Tibial nerve (tissue), 4 donors: ENCODE measurements at regions not wholly inside any gene's neighbourhood (a gene's known extent, or its start where the extent isn't known, plus 50 kb on each side); places are given as distances from the start of the nearest gene placed in this dataset.

Experiments
- DNase-seq, 2 donors: peaks; one replicate each; pipeline ENCODE4 v3.0.0-alpha.2; 2019; ENCODE audit warnings: low spot score in 2 of 2
- H3K27ac ChIP-seq, 4 donors: fragments of 200-600 bp; sonication (generic) in 3 of 4; one replicate each; pipeline ENCODE4 v1.5.1; 2017 to 2019; ENCODE audit warnings: mild to moderate bottlenecking in 1 of 4
- H3K27me3 ChIP-seq, 2 donors: fragments of 200-600 bp; sonication (generic) in 1 of 2; one replicate each; pipeline versions ENCODE4 v1.5.1 to v1.6.0; 2017 to 2019
- H3K36me3 ChIP-seq, 3 donors: fragments of 200-600 bp; sonication (generic); one replicate each; pipeline ENCODE4 v1.5.1; 2018 to 2019
- H3K4me1 ChIP-seq, 4 donors: fragments of 200-600 bp; sonication (generic) in 3 of 4; one replicate each; pipeline ENCODE4 v1.5.1; 2017 to 2019
- H3K4me3 ChIP-seq, 4 donors: fragments of 200-600 bp; sonication (generic) in 3 of 4; one replicate each; pipeline ENCODE4 v1.5.1; 2017 to 2019; ENCODE audit warnings: mild to moderate bottlenecking in 1 of 4, moderate library complexity in 1 of 4
- H3K9me3 ChIP-seq, 4 donors: fragments of 200-600 bp; sonication (generic) in 3 of 4; one replicate each; pipeline ENCODE4 v1.5.1; 2017 to 2019
- EP300 ChIP-seq, 2 donors: sonication (generic); formaldehyde crosslinking; IDR thresholded peaks; one replicate each; pipeline ENCODE4 v1.6.1; 2017; ENCODE audit warnings: antibody characterized with exemption in 2 of 2, mild to moderate bottlenecking in 1 of 2
- POLR2A ChIP-seq, 2 donors: fragments of 450-650 bp; IDR thresholded peaks; one replicate each; pipeline ENCODE4 v1.6.1; 2017; ENCODE audit warnings: antibody characterized with exemption in 2 of 2, mild to moderate bottlenecking in 2 of 2, moderate library complexity in 2 of 2
- WGBS, 2 donors: methylation state at CpG; one replicate each; pipeline ENCODE4 v1.1.5; 2018; 5-methylcytosine and 5-hydroxymethylcytosine counted together
- TF ChIP-seq, protein P1 (sequence below), 5 experiments: fragments of 200-600 bp in 3 of 5; fragments of 450-650 bp in 2 of 5; sonication (generic) in 3 of 5; IDR thresholded peaks; one replicate each; pipeline ENCODE4 v1.5.1; 2016 to 2019; ENCODE audit warnings: antibody characterized with exemption in 5 of 5, mild to moderate bottlenecking in 3 of 5, moderate library complexity in 2 of 5

DNA sequence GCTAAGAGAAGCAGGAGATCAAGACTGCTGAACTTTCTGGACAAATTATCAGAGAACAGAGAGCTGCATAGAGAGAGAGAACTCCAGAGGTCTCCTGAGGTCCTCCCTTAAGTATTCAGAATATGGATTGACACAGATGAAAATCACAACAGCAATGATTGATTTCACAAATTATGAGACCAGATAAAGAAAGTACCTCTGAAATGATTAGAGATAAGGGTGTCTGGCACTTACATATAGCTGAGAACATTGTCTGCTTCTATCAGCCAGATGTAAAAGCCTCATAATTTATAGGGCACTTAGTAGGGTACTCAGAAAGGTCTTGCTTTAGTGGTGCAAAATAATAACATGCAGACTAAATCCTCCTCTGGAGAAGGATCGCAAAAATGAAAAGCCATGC, 1301.8 kb downstream of the BRINP3 start:
- no peak overlapping the region for H3K4me3 ChIP-seq
- no peaks in the 10 kb centered on the region for H3K4me1 ChIP-seq
- TF ChIP-seq POLR2A (IDR thresholded peaks at IDR 0.05) (no peak), EP300 (IDR thresholded peaks at IDR 0.05) (no peak)
- TF ChIP-seq, protein P1, sequence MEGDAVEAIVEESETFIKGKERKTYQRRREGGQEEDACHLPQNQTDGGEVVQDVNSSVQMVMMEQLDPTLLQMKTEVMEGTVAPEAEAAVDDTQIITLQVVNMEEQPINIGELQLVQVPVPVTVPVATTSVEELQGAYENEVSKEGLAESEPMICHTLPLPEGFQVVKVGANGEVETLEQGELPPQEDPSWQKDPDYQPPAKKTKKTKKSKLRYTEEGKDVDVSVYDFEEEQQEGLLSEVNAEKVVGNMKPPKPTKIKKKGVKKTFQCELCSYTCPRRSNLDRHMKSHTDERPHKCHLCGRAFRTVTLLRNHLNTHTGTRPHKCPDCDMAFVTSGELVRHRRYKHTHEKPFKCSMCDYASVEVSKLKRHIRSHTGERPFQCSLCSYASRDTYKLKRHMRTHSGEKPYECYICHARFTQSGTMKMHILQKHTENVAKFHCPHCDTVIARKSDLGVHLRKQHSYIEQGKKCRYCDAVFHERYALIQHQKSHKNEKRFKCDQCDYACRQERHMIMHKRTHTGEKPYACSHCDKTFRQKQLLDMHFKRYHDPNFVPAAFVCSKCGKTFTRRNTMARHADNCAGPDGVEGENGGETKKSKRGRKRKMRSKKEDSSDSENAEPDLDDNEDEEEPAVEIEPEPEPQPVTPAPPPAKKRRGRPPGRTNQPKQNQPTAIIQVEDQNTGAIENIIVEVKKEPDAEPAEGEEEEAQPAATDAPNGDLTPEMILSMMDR (IDR thresholded peaks at IDR 0.05) = no peak
- no peak overlapping the region for H3K27ac ChIP-seq
- no peaks in the 10 kb centered on the region for H3K36me3 ChIP-seq
- no peak for DNase-seq
- H3K27me3 ChIP-seq = no peaks in the 10 kb centered on the region
- peaks cover 0 to 2% (median 0%) of the 10 kb centered on the region in 4 donors for H3K9me3 ChIP-seq
- WGBS, 2 donors = 91 to 100% methylated on average over 1 of the region's 1 CpG

DNA sequence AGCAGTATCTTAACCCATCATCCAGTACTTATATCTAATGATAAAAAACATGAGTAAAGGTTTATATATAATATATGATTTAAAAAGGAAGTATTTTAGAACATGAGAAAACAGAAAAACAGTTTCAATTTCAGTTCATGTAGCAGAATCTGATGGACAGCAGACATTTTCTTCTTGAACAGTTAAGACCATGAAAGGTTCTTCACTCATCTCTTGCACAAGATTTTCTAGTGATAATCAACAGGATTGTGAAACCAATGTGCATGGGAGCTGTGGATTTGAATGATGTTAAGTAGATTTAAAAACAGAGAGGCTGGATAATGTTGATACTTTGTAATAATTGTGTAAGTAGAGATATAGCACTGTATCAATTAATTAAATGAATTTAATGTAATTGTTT, 1297.6 kb downstream of the BRINP3 start:
- DNase-seq = no peak
- TF ChIP-seq, protein P1 (IDR thresholded peaks at IDR 0.05) = no peak
- TF ChIP-seq POLR2A (IDR thresholded peaks at IDR 0.05) (no peak), EP300 (IDR thresholded peaks at IDR 0.05) (no peak)
- Histone ChIP-seq H3K36me3 (no peaks in the 10 kb centered on the region), H3K27ac (no peak overlapping the region), H3K27me3 (no peaks in the 10 kb centered on the region), H3K4me3 (no peak overlapping the region), H3K9me3 (no peaks in the 10 kb centered on the region), H3K4me1 (no peaks in the 10 kb centered on the region)

DNA sequence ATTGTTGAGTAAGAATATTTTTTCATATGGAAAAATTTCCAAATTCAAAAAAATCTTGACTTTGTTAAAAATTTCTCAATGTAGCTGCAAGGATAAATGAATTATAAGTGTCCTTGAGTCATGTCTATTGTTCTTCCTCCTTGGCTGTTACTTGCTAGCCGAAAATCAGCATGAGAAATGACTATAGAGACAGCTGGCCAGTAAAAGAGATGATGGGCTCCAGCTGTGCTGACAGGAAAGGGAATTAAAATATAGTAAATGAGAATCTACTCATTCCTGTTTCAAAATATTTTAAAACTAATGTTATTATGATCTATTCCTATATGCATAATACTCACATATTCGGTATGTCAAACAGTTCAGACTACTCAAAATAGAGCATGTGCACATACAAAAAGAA, 1292.6 kb downstream of the BRINP3 start:
- no peaks in the 10 kb centered on the region for H3K9me3 ChIP-seq
- 50 to 58% methylated on average over 2 of the region's 2 CpGs for WGBS, 2 donors
- H3K4me3 ChIP-seq = no peak overlapping the region
- H3K36me3 ChIP-seq = no peaks in the 10 kb centered on the region
- no peak overlapping the region for H3K27ac ChIP-seq
- H3K27me3 ChIP-seq = no peaks in the 10 kb centered on the region
- no peak for DNase-seq
- H3K4me1 ChIP-seq = no peaks in the 10 kb centered on the region
- TF ChIP-seq POLR2A (IDR thresholded peaks at IDR 0.05) (no peak), EP300 (IDR thresholded peaks at IDR 0.05) (no peak)
- TF ChIP-seq, protein P1 (IDR thresholded peaks at IDR 0.05) = no peak

DNA sequence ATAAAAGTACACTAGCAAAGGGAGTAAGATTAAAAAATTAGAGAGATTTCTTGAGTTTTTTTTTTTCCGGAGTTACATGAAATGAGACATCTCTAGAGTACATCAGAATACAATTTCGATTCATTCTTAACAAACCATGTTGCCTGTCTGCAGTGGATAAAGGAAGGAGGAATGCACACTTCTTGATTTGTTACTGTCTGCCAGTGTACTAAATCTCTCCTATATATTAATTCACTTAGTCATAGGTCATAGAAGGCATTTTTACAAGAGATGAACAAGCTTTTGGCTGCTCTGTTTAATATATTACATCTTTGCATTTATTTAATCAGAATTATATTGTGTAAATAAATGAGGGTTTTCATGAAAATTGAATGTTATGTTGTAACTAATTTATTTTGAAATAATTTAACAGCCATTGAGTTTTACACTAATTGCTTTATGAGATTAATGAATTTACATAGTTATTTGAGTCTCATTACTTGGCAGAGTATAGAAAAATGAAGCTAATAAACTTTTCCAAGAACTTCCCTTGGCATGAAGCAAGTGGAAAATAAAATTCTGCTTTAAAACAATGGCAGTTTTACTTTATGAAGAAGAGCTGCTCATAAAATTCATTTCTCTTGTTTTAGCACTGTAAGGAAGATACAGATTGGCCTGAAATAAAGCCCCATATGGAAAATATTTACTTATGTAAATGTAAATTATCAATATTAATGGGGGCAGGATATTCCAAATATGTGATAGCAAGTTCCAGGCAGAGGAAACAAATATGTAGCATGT, 1284.7 kb downstream of the BRINP3 start:
- Histone ChIP-seq H3K4me3 (no peak overlapping the region), H3K9me3 (no peaks in the 10 kb centered on the region), H3K27ac (no peak overlapping the region), H3K27me3 (no peaks in the 10 kb centered on the region), H3K4me1 (no peaks in the 10 kb centered on the region), H3K36me3 (no peaks in the 10 kb centered on the region)
- 69 to 88% methylated on average over 2 of the region's 2 CpGs for WGBS, 2 donors
- no peak for DNase-seq
- TF ChIP-seq, protein P1 (IDR thresholded peaks at IDR 0.05) = no peak
- no peak for TF ChIP-seq EP300 (IDR thresholded peaks at IDR 0.05)
- no peak for TF ChIP-seq POLR2A (IDR thresholded peaks at IDR 0.05)

DNA sequence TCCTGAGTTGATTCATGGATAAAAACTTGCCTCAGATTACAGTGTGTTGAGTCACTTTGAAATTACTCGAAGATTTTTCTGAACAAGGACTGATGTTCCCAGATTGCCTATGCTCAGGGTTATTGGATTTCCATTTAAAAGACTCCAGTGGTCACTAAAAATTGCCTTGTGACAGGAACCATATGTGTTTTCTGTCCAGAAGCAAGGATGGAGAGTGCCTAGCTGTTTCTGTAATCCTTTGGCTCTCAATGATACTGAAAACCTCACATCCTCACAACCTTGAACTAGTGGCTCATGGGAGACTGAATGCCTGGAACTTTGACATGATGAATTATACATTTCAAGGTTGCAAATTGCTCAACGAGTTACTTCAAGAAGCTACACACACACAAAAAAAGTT, 1271.8 kb downstream of the BRINP3 start:
- no peaks in the 10 kb centered on the region for H3K27me3 ChIP-seq
- peaks cover 0 to 7% (median 0%) of the 10 kb centered on the region in 4 donors for H3K9me3 ChIP-seq
- H3K4me1 ChIP-seq = no peaks in the 10 kb centered on the region
- H3K4me3 ChIP-seq = no peak overlapping the region
- DNase-seq = no peak
- 54 to 72% methylated on average over 2 of the region's 2 CpGs for WGBS, 2 donors
- H3K27ac ChIP-seq = no peak overlapping the region
- H3K36me3 ChIP-seq = no peaks in the 10 kb centered on the region
- no peak for TF ChIP-seq POLR2A (IDR thresholded peaks at IDR 0.05)
- TF ChIP-seq EP300 (IDR thresholded peaks at IDR 0.05) = no peak
- TF ChIP-seq, protein P1 (IDR thresholded peaks at IDR 0.05) = no peak
